SK-N-MC (cell line): ENCODE measurements at regions not wholly inside any gene's neighbourhood (a gene's known extent, or its start where the extent isn't known, plus 50 kb on each side); places are given as distances from the start of the nearest gene placed in this dataset.
"Not testable (repeated sequence)": the region's sequence is repeated elsewhere in the genome, so short reads cannot be mapped to it uniquely, and the experiment has no call there.

Experiments
- DNase-seq: peaks from one replicate; pipeline ENCODE4 v3.0.0-alpha.2; 2011; ENCODE audit warnings: low read depth, low spot score
- H3K27ac ChIP-seq: fragments of 200-600 bp; sonication (generic); 2 replicates; pipeline ENCODE4 v1.5.1; 2016; ENCODE audit warnings: mixed run types
- H3K36me3 ChIP-seq: fragments of 200-600 bp; sonication (generic); 2 replicates; pipeline ENCODE4 v1.6.1; 2017; ENCODE audit warnings: antibody characterized with exemption, low read length, mixed read lengths; ENCODE audit not compliant: insufficient read depth
- H3K4me3 ChIP-seq: fragments of 200-600 bp; sonication (generic); 2 replicates; pipeline ENCODE4 v1.5.1; 2016
- H3K9ac ChIP-seq: fragments of 200-600 bp; sonication (generic); 2 replicates; pipeline ENCODE4 v1.8.0; 2017; ENCODE audit warnings: mixed run types, mixed read lengths; ENCODE audit not compliant: insufficient read length
- H3K9me3 ChIP-seq: fragments of 200-600 bp; sonication (generic); 2 replicates; pipeline ENCODE4 v1.6.1; 2017; ENCODE audit warnings: low read depth, mild to moderate bottlenecking, antibody characterized with exemption, low read length, moderate library complexity, mixed read lengths
- EZH2 ChIP-seq: fragments of 200-600 bp; sonication (generic); IDR thresholded peaks from one replicate; pipeline ENCODE4 v1.6.1; 2017; ENCODE audit warnings: antibody characterized with exemption
- FOXP2 ChIP-seq: optimal IDR thresholded peaks from 2 replicates; pipeline ENCODE3; 2011; ENCODE audit warnings: mild to moderate bottlenecking, moderate library complexity; ENCODE audit not compliant: insufficient read depth; ENCODE audit errors: extremely low read length, control extremely low read depth
- POLR2AphosphoS5 ChIP-seq: IDR thresholded peaks from 2 replicates; pipeline ENCODE4 v1.6.1; 2012; ENCODE audit warnings: mild to moderate bottlenecking, low read depth, low read length, borderline replicate concordance

GRCh38 chr3:72519946-72520604 is 328.2 kb downstream of the SHQ1 start:
- Histone ChIP-seq H3K36me3 (no peaks in the 10 kb centered on the region), H3K9me3 (no peaks in the 10 kb centered on the region), H3K9ac (no peak overlapping the region), H3K27ac (no peak overlapping the region), H3K4me3 (no peak overlapping the region)
- no peak for TF ChIP-seq FOXP2
- no peak for TF ChIP-seq EZH2
- no peak for TF ChIP-seq POLR2AphosphoS5
- DNase-seq = no peak

- Histone ChIP-seq H3K4me3 (no peak overlapping the region), H3K9me3 (no peaks in the 10 kb centered on the region), H3K36me3 (no peaks in the 10 kb centered on the region), H3K27ac (no peak overlapping the region), H3K9ac (no peak overlapping the region)
- no peak for DNase-seq
- TF ChIP-seq POLR2AphosphoS5 (no peak), EZH2 (no peak), FOXP2 (no peak)
These were observed 330.3 kb downstream of the SHQ1 start for GRCh38 chr3:72517921-72518424.

GRCh38 chr3:72517336-72517735 is 330.9 kb downstream of the SHQ1 start:
- no peaks in the 10 kb centered on the region for H3K9me3 ChIP-seq
- H3K36me3 ChIP-seq = no peaks in the 10 kb centered on the region
- H3K9ac ChIP-seq = no peak overlapping the region
- TF ChIP-seq POLR2AphosphoS5 (no peak), FOXP2 (no peak), EZH2 (no peak)
- no peak overlapping the region for H3K4me3 ChIP-seq
- no peak for DNase-seq
- no peak overlapping the region for H3K27ac ChIP-seq

GRCh38 chr3:72516361-72516760 is 331.9 kb downstream of the SHQ1 start:
- TF ChIP-seq EZH2 = no peak
- TF ChIP-seq FOXP2 = no peak
- no peak for TF ChIP-seq POLR2AphosphoS5
- H3K9ac ChIP-seq = no peak overlapping the region
- no peaks in the 10 kb centered on the region for H3K36me3 ChIP-seq
- H3K27ac ChIP-seq = no peak overlapping the region
- H3K4me3 ChIP-seq = no peak overlapping the region
- DNase-seq = no peak
- no peaks in the 10 kb centered on the region for H3K9me3 ChIP-seq

GRCh38 chr3:72515941-72516340 is 332.3 kb downstream of the SHQ1 start:
- H3K4me3 ChIP-seq = no peak overlapping the region
- TF ChIP-seq FOXP2 (no peak), POLR2AphosphoS5 (no peak), EZH2 (no peak)
- DNase-seq = no peak
- H3K9ac ChIP-seq = no peak overlapping the region
- H3K27ac ChIP-seq = no peak overlapping the region
- no peaks in the 10 kb centered on the region for H3K9me3 ChIP-seq
- H3K36me3 ChIP-seq = no peaks in the 10 kb centered on the region

GRCh38 chr3:72515281-72515680 is 333.0 kb downstream of the SHQ1 start:
- H3K4me3 ChIP-seq = no peak overlapping the region
- no peak overlapping the region for H3K27ac ChIP-seq
- no peaks in the 10 kb centered on the region for H3K9me3 ChIP-seq
- DNase-seq = no peak
- TF ChIP-seq FOXP2 = no peak
- no peak for TF ChIP-seq POLR2AphosphoS5
- no peak for TF ChIP-seq EZH2
- H3K36me3 ChIP-seq = no peaks in the 10 kb centered on the region
- H3K9ac ChIP-seq = no peak overlapping the region

- H3K9me3 ChIP-seq = no peaks in the 10 kb centered on the region
- no peak overlapping the region for H3K9ac ChIP-seq
- H3K27ac ChIP-seq = no peak overlapping the region
- no peaks in the 10 kb centered on the region for H3K36me3 ChIP-seq
- no peak overlapping the region for H3K4me3 ChIP-seq
- TF ChIP-seq EZH2 = no peak
- TF ChIP-seq FOXP2 = no peak
- no peak for TF ChIP-seq POLR2AphosphoS5
- DNase-seq = no peak
These were observed 338.0 kb downstream of the SHQ1 start for GRCh38 chr3:72510247-72510646.

GRCh38 chr3:72505539-72506405 is 342.5 kb downstream of the SHQ1 start:
- DNase-seq = no peak
- Histone ChIP-seq H3K4me3 (no peak overlapping the region), H3K27ac (no peak overlapping the region), H3K9ac (no peak overlapping the region), H3K36me3 (no peaks in the 10 kb centered on the region), H3K9me3 (no peaks in the 10 kb centered on the region)
- TF ChIP-seq FOXP2 = no peak
- no peak for TF ChIP-seq EZH2
- TF ChIP-seq POLR2AphosphoS5 = no peak

GRCh38 chr3:72497501-72497900 is 350.7 kb downstream of the SHQ1 start:
- not testable (repeated sequence) for H3K4me3 ChIP-seq

More at GRCh38 chr3:72497501-72497900, 350.7 kb downstream of the SHQ1 start:
- H3K9ac ChIP-seq, H3K36me3 ChIP-seq, DNase-seq, H3K9me3 ChIP-seq, H3K27ac ChIP-seq: not testable (repeated sequence)
